NOMO-1 treated with dmso at 0.1 percent for 144 hours (cell line): ENCODE measurements at regions not wholly inside any gene's neighbourhood (a gene's known extent, or its start where the extent isn't known, plus 50 kb on each side); places are given as distances from the start of the nearest gene placed in this dataset.

Source experiments
- DNase-seq: peaks from one replicate; lab custom pipeline; 2025; ENCODE audit not compliant: unreplicated experiment; lab: John Stamatoyannopoulos, UW

DNA sequence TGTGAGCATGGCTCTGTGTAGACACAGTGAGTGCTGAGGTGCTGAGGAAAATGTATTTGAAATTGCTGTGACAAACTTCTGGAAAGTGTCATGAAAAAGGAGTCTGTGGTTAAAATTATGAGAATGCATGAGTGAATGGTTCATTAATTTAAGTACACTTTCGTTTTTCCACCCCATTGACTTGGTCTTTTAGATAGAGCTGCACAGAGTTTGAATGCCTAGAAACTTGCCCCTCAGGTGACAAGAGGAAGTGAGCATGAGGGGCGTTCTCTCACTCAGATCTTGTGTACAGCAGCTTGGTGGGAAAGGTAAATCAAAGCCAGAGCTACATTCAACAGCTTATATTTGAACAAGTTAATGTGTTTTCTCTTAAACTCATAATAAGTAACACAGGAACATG lies 296.8 kb downstream of the WDR72 start:
- no peak for DNase-seq

DNA sequence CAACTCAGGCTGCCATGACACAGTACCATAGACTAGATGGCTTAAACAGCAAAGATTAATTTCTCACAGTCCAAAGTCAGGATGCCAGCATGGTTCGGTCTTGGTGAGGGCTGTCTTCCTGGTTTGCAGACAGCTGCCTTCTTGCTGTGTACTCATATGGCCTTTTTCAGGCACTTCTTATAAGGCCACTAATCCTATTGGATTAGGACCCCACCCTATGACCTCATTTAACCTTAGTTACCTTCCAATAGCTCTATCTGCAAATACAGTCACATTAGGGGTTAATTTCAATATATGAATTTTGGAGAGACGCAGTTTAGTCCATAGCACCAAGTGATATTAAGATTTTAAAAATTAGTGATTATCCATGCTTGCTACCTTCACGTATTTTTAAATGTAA lies 297.8 kb downstream of the WDR72 start:
- DNase-seq, result no peak

- DNase-seq, result no peak
Observed at GRCh38 chr15:53458736-53459135, 300.7 kb downstream of the WDR72 start.

GRCh38 chr15:53457479-53457878 lies 302.0 kb downstream of the WDR72 start:
- no peak for DNase-seq

- no peak for DNase-seq
Observed at GRCh38 chr15:53454843-53455721, 304.4 kb downstream of the WDR72 start.

DNA sequence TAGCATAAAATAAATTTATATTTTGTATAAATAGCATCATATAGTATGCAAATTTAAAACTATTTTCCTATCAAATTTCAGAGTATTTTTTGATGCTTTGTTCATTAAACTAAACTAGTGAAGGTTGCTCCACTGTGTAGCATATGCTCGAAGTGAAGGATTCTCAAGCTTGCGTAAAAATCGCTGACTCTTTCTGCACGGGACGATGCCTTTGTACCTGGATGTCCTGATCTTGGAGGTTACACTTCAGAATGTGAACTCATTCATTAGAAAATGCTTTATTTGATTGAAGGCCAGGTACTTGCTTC lies 305.0 kb downstream of the WDR72 start:
- DNase-seq, result no peak

DNA sequence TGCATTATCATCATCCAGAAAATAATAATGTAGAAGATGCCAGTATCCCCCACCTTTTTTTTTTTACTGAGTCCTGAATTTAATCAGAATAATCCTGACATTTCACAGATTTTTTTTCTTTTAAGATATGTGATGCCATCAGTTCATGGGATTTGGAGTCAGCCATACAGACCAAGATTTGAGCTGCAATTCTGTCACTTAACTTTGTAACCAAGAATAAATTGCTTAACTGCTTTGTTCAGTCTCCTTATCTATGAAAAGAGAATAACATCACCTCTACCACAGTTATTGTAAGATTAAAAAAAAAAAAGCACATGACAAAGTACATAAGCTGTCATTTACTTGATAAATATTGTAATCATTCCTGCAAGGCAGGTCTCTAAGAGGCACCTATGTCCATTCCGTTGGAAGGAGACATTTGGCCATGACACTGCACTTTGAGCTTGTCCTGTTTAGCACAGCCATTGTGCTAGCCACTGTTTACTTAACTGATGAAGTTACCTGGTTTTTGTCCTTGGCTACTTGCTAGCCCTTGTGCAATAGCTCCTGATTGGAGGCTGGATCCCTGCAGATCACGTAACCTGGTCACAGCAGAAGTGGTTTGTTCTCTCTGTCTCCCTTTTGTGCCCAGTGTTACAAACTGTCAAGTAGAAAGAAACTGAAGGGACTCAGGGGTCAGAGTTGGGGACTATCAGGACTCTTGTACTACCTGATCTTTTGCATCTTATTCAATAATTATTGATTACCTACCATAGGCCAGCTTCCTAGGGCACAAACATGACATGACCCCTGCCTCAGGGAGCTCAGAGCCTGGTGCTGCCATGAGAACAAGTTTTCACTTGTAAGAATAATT lies 306.0 kb downstream of the WDR72 start:
- DNase-seq, result no peak

DNA sequence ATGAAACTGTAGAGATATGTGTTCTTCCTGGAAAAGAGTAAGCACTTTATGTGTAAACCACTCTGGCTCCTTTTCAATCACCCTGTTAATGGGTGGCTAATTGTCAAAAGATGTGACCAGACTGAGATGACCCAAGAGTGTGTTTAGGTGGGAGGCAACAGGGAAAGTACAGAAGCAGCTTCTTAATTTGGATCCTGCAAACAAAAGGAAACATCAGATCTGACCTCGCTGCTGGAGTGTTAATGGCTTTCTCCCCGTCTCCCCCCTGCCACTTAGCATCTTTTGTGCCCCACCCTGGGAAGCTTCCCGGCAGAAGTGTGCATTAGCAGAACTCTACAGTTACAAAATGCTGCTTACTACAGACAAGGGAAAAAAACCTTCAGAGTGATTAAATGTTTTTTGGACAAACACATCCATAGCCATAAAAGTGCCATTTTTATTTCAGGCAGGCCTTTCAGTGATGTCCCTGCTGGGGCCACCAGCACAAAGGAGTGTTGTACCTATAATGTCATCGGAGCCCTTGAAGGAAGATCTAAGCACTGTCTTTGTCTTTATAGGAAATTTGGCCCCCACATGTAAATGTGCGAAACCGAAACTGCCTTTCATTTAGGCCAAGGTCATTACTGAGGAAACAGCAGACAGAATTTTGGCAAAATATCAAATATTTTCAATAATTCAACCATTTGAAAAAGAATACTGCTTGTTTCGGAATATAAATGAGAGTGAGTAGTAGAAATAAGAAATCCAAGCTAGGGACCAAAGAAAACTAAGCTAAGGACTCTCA lies 311.0 kb downstream of the WDR72 start:
- no peak for DNase-seq

GRCh38 chr15:53447742-53448141 lies 311.7 kb downstream of the WDR72 start:
- DNase-seq, result no peak

DNA sequence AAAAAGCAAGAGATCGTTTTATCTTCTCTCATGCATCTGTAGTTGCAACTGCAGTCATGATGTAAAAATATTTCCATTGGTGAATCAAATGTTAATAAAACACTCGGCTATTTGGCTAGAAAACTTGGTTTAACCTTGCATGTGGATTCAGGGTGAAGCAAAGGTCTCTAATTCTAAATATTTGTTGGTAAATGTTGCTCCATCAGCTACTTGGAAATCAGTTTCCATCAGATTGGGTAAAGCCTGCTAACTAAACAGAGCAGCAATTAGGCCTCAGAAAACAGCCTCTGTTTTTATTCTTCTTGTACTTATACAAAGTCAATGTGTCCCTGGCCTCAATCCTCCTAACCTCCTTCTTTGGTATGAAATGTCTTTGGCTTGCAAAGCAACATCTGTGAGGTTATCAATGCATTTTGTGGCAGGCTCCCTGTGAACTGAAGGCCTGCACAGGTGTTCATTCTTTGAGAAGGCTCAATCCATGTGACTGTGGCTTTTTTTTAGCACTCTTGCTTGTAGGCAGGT lies 312.3 kb downstream of the WDR72 start:
- DNase-seq, result no peak

DNA sequence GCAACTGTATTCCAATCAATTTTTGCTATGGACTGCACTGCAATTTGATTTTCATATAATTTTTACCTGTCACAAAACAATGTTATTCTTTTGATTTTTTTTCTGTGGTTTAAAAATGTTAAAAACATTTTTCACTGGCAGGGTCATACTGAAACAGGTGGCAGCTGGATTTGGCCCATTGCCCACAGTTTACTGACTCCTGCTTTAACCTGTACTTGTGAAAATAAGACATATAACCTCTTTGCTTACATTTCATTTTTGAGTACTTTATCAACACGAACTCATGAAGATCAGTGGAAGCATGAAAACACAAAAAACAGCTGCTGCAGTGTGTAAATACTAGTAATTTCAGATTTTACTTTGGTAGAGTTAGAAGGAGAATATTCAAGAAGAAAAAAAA lies 313.1 kb downstream of the WDR72 start:
- DNase-seq, result no peak

GRCh38 chr15:53445531-53445930 lies 313.9 kb downstream of the WDR72 start:
- no peak for DNase-seq

DNA sequence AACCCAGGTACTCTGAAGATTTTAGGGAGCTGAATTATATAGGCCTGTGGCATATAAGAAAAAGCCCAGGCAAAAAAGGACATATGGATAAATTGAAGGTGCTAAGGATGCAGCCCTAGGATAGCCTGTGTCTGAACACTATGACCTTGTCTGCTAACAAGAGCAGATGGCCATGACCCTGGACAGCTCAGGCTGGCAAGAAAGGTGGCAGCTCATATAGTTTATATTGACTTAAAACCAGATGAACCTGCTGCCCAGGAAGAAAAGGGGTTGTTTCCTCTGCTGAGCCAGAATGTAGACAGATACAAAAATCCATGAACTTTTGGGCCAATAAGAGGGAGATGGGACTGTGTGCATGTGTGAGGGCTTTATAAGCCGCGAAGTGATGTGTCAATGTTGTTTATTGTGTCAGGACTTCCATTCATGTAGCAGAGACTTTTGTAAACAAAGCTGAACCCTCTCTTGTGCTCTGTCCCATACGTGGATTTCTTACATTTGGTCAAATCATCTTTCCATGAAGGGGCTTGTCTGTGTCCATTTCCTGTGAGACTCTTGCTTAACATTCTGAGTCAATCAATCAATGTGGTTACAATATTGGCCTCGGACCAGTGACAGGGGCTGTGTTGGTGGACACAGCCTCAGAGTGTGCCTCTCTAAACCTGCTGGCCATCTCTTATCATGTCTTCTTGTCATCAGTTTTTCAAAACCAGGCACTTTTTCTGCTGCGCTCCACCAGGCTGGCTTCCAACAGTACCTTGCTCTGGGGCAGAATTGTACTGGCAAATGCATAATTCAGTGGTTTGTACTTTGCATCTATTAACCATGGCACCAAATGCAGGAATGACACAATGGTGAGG lies 321.2 kb downstream of the WDR72 start:
- no peak for DNase-seq

GRCh38 chr15:53437366-53437765 lies 322.1 kb downstream of the WDR72 start:
- no peak for DNase-seq

DNA sequence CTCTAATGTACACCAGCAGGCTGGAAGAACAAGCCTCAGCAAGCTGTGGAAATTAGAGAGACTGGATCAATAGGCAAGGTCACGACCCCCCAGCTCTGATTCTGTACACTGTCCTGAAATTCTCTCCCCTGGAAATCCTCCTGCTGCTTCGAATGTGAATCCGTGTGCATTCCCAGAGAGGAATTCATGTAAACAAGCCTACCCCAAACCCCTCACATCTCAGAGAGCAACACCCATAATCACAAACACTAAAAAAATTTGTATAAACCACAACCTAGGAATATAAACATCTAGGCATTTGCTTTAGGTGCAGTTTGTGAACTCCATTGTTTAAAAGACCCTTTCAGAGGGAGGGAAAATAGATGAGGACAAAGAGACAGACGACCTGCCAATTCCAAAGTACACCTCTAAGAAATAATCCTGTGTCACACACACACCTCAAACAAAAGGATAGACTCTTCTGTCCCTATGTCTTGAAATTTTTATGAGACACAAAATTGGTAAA lies 325.2 kb downstream of the WDR72 start:
- DNase-seq, result no peak

DNA sequence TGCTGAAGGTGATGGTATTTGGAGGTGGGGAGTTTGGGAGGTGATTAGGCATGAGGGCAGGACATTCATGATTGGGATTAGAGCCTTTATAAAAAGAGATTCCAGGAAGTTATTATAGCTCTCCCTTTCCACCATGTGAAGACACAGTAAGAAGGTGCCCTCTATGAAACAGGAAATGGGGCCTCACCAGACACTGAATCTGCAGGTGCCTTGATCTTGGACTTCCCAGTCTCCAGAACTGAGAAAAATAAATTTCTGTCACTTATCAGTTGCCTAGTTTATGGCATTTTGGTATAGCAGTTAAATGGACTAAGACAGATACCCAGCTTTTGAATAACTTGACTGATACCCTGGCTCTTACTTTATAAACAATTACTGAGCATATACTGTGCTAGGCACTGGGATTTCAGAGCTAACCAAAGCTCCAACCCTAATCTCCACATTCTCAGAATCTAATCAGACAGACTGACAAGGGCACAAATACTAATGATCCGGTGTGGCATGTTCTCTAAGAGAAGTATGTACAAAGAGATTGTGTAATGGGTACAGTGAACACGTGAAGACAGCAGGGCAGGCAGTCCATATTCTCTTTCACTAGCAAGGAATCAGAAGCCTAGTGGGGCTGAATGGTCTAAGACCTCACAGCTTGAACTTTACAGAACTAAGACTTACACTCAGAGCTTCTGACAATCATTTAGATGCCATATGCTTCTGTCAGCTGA lies 343.1 kb downstream of the WDR72 start:
- no peak for DNase-seq

DNA sequence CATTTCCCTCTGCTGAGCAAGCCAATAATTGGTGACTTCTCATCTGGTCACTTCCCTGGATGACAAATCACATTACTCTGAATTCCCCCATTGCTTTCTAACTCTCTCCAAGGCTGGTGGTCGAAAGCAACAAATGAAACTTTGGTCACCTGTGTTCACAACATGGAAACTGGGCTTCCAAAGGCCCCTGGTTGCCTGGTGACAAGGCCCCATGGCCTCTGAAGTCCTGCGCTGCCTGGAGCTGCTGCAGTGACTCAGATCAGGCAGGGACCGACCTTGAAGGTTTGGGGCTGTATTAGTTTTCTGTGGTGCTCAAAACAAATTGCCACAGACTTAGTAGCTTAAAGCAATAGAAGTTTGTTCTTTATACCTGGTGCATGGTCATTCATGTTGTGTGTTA lies 345.3 kb downstream of the WDR72 start:
- no peak for DNase-seq

DNA sequence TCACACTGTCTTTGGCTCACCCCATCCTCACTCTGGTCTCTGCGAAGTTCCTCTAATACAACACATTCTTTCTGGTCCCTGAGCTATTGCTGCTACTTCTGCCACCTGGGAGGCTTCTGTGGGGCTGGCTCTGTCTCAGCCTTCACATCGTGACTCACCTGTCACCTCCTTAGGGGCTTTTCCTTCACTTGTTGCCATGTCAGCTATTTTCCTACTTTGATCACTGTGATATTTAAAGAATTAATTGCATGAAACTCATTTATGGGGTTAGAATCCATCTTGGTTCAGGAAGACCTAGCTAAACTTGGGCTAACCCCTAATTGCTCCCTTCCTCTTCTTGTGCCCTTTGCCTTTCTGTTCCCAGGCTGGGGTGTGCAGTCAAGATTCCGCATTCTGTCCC lies 346.9 kb downstream of the WDR72 start:
- no peak for DNase-seq

GRCh38 chr15:53404930-53405493 lies 354.5 kb downstream of the WDR72 start:
- no peak for DNase-seq
